GM12878 (cell line): ENCODE measurements at regions not wholly inside any gene's neighbourhood (a gene's known extent, or its start where the extent isn't known, plus 50 kb on each side); places are given as distances from the start of the nearest gene placed in this dataset.

Experiments
- ATAC-seq: fragments of 200-7000 bp; cut with Tn5 transposase; 3 replicates; pipeline ENCODE4 v1.9.1; 2020; ENCODE audit warnings: mild to moderate bottlenecking, moderate library complexity
- BruUV-seq: library from RNA; stranded (reverse); fragments of 400-500 nt; replicated peaks from 2 replicates; lab custom pipeline; 2021; lab: Mats Ljungman, UMichigan
- CTCF ChIA-PET: fragments of 300-600 bp; sonication (Branson Sonifier 250); formaldehyde crosslinking; extraction: SDS; loops from one replicate; lab custom pipeline; 2021; ENCODE audit warnings: inconsistent platforms; lab: Yijun Ruan, JAX
- POLR2A ChIA-PET: fragments of 350-600 bp; formaldehyde crosslinking; extraction: SDS; loops from one replicate; lab custom pipeline; 2021; ENCODE audit warnings: inconsistent platforms; lab: Charles Lee
- RAD21 ChIA-PET: fragments of 300-600 bp; sonication (Branson Sonifier 250); formaldehyde crosslinking; loops from one replicate; lab custom pipeline; 2023; ENCODE audit warnings: antibody characterized with exemption; ENCODE audit not compliant: unreplicated experiment; lab: Charles Lee
- SMC1A ChIA-PET: fragments of 300-600 bp; sonication (Branson Sonifier 250); formaldehyde crosslinking; loops from one replicate; lab custom pipeline; 2023; ENCODE audit not compliant: unreplicated experiment, uncharacterized antibody; lab: Charles Lee
- DNase-seq: peaks from one replicate; pipeline ENCODE4 v3.0.0-alpha.2; 2011; ENCODE audit warnings: low read depth, low spot score
- FAIRE-seq: peaks from 3 replicates; lab custom pipeline; 2011; peaks lifted over from hg19 to GRCh38; lab: Jason Lieb, UNC
- H2AFZ ChIP-seq: 2 replicates; pipeline ENCODE4 v1.6.0; 2011; ENCODE audit warnings: low read depth, low read length, control low read depth; ENCODE audit not compliant: control insufficient read depth
- H3K27ac ChIP-seq: 2 replicates; pipeline ENCODE4 v1.5.1; 2011; ENCODE audit warnings: control low read depth; ENCODE audit not compliant: control insufficient read depth, insufficient read depth
- H3K27me3 ChIP-seq, 2 experiments: replicated peaks in 1 of 2; 2 replicates each; pipeline versions ENCODE4 v1.6.0 to v1.6.1; 2011; ENCODE audit warnings: low read length in 1 of 2; ENCODE audit not compliant: control insufficient read depth in 2 of 2, insufficient read depth in 2 of 2
- H3K36me3 ChIP-seq, 2 experiments: 2 replicates each; pipeline ENCODE4 v1.5.1; 2011; ENCODE audit warnings: low read length in 1 of 2; ENCODE audit not compliant: control insufficient read depth in 2 of 2, insufficient read depth in 2 of 2
- H3K4me1 ChIP-seq: 2 replicates; pipeline ENCODE4 v1.6.1; 2011; ENCODE audit warnings: mild to moderate bottlenecking, low read length, moderate library complexity, mixed read lengths; ENCODE audit not compliant: control insufficient read depth, insufficient read depth
- H3K4me2 ChIP-seq: 2 replicates; pipeline ENCODE4 v1.6.0; 2011; ENCODE audit warnings: control low read depth; ENCODE audit not compliant: control insufficient read depth, insufficient read depth
- H3K4me3 ChIP-seq: fragments of 200-600 bp; sonication (generic); 2 replicates; pipeline ENCODE4 v1.5.1; 2016
- H3K79me2 ChIP-seq: 2 replicates; pipeline ENCODE4 v1.6.0; 2011; ENCODE audit warnings: low read length; ENCODE audit not compliant: control insufficient read depth, insufficient read depth
- H3K9ac ChIP-seq: 2 replicates; pipeline ENCODE4 v1.8.0; 2011; ENCODE audit warnings: low read length, control low read depth, mixed read lengths; ENCODE audit not compliant: control insufficient read depth, insufficient read depth
- H3K9me3 ChIP-seq: replicated peaks from 3 replicates; pipeline ENCODE4 v1.5.1; 2011; ENCODE audit warnings: mild to moderate bottlenecking, low read length; ENCODE audit not compliant: control insufficient read depth, insufficient read depth
- H4K20me1 ChIP-seq: 2 replicates; pipeline ENCODE4 v1.6.0; 2011; ENCODE audit not compliant: control insufficient read depth, insufficient read depth
- ATF2 ChIP-seq: IDR thresholded peaks from 2 replicates; pipeline ENCODE4 v1.6.1; 2012; ENCODE audit warnings: low read length, inconsistent platforms
- BHLHE40 ChIP-seq, 2 experiments: fragments of 450-650 bp in 1 of 2; IDR thresholded peaks; 2 replicates each; pipeline ENCODE4 v1.6.1; 2011 to 2017; ENCODE audit warnings: low read depth in 2 of 2, borderline replicate concordance in 1 of 2, improper control_type of control experiment in 1 of 2, low read length in 1 of 2, mild to moderate bottlenecking in 1 of 2
- CBX3 ChIP-seq: fragments of 200-600 bp; sonication (generic); IDR thresholded peaks from 2 replicates; pipeline ENCODE4 v1.6.1; 2016; ENCODE audit warnings: low read depth, borderline replicate concordance
- ESRRA ChIP-seq: IDR thresholded peaks from 2 replicates; pipeline ENCODE4 v1.6.1; 2012; ENCODE audit warnings: mild to moderate bottlenecking, low read length, improper control_type of control experiment
- IKZF1 ChIP-seq: fragments of 450-650 bp; conservative IDR thresholded peaks from 2 replicates; pipeline ENCODE4 v1.6.1; 2017; ENCODE audit warnings: antibody characterized with exemption, mild to moderate bottlenecking
- IRF4 ChIP-seq: IDR thresholded peaks from 2 replicates; pipeline ENCODE4 v1.6.1; 2011; ENCODE audit warnings: low read depth, low read length
- POLR2AphosphoS5 ChIP-seq: IDR thresholded peaks from 2 replicates; pipeline ENCODE4 v1.6.1; 2011; ENCODE audit warnings: mild to moderate bottlenecking, low read length, inconsistent platforms
- RAD21 ChIP-seq: IDR thresholded peaks from 2 replicates; pipeline ENCODE4 v1.6.1; 2011; ENCODE audit warnings: mild to moderate bottlenecking, low read depth, low read length, moderate library complexity; ENCODE audit not compliant: insufficient read depth
- SUZ12 ChIP-seq: fragments of 200-600 bp; sonication (generic); IDR thresholded peaks from one replicate; pipeline ENCODE4 v1.6.1; 2018; ENCODE audit warnings: antibody characterized with exemption, mild to moderate bottlenecking; ENCODE audit not compliant: unreplicated experiment
- TARDBP ChIP-seq: IDR thresholded peaks from 2 replicates; pipeline ENCODE4 v1.6.1; 2016; ENCODE audit warnings: borderline replicate concordance
- TCF3 ChIP-seq: IDR thresholded peaks from 2 replicates; pipeline ENCODE4 v1.6.1; 2012; ENCODE audit warnings: low read depth, mild to moderate bottlenecking, low read length, borderline replicate concordance; ENCODE audit not compliant: insufficient read depth
- ZBTB40 ChIP-seq: fragments of 450-650 bp; IDR thresholded peaks from 2 replicates; pipeline ENCODE4 v1.6.1; 2016; ENCODE audit warnings: mild to moderate bottlenecking, moderate library complexity, borderline replicate concordance
- ZNF687 ChIP-seq: fragments of 450-650 bp; IDR thresholded peaks from 2 replicates; pipeline ENCODE4 v1.6.1; 2017; ENCODE audit warnings: mild to moderate bottlenecking, moderate library complexity
- WGBS: methylation state at CpG from one replicate; pipeline ENCODE4 v1.1.6; 2016; ENCODE audit warnings: low lambda C conversion rate; ENCODE audit not compliant: insufficient replicate concordance, insufficient coverage; ENCODE audit errors: missing lambda C conversion rate; 5-methylcytosine and 5-hydroxymethylcytosine counted together
- in situ Hi-C: fragments of 300-500 bp; cut with MboI; formaldehyde crosslinking; loops from 9 replicates; pipeline ENCODE4 v1.14.3; 2018; ENCODE audit warnings: mixed read lengths
- intact Hi-C: fragments of 100-400 bp; cut with micrococcal nuclease; formaldehyde crosslinking; loops from one replicate; pipeline ENCODE4 v1.14.2; 2022; ENCODE audit not compliant: unreplicated experiment

GRCh38 chr13:54368387-54368786 is 1339.8 kb downstream of the OLFM4 start (continued):
- TF ChIP-seq ATF2 (no peak), TARDBP (no peak), SUZ12 (no peak), IKZF1 (no peak), CBX3 (no peak), IRF4 (no peak), POLR2AphosphoS5 (no peak), BHLHE40 (IDR thresholded peaks at IDR 0.05; ENCODE audit: borderline replicate concordance in 1 of 2, low read depth in 2 of 2, low read length in 1 of 2) (no peak)

GRCh38 chr13:54373211-54373610 is 1344.6 kb downstream of the OLFM4 start:
- POLR2A ChIA-PET: no interaction called here
- SMC1A ChIA-PET: no interaction called here
- Histone ChIP-seq H3K27me3 (no peaks in the 10 kb centered on the region), H3K9ac (no peak overlapping the region), H3K4me3 (no peak overlapping the region), H4K20me1 (no peaks in the 10 kb centered on the region), H2AFZ (no peak overlapping the region), H3K4me1 (no peaks in the 10 kb centered on the region), H3K36me3 (no peaks in the 10 kb centered on the region), H3K79me2 (no peaks in the 10 kb centered on the region), H3K4me2 (no peak overlapping the region), H3K27ac (no peak overlapping the region), H3K9me3 (no peaks in the 10 kb centered on the region)
- FAIRE-seq (no peak), ATAC-seq (no peak), DNase-seq (no peak)
- BruUV-seq: no TSS peak
- CTCF ChIA-PET: no interaction called here
- in situ Hi-C loops: no loop called here
- RAD21 ChIA-PET: no interaction called here
- WGBS: 10% methylated on average over 1 of the region's 1 CpG
- intact Hi-C loops: no loop called here
- TF ChIP-seq IRF4: no peak
- TF ChIP-seq IKZF1: no peak
- no peak for TF ChIP-seq ESRRA
- TF ChIP-seq ZBTB40: no peak
- TF ChIP-seq RAD21: no peak
- TF ChIP-seq ZNF687: no peak
- TF ChIP-seq TCF3: no peak
